Sigmoid colon (tissue), 4 donors: ENCODE measurements at regions not wholly inside any gene's neighbourhood (a gene's known extent, or its start where the extent isn't known, plus 50 kb on each side); places are given as distances from the start of the nearest gene placed in this dataset.

Source experiments
- POLR2A ChIP-seq, 2 donors: fragments of 450-650 bp; IDR thresholded peaks; one replicate each; pipeline ENCODE4 v1.6.1; 2016; ENCODE audit warnings: antibody characterized with exemption in 2 of 2, mild to moderate bottlenecking in 2 of 2, moderate library complexity in 2 of 2
- POLR2AphosphoS5 ChIP-seq, 4 donors: sonication (generic); formaldehyde crosslinking; IDR thresholded peaks; one replicate each; pipeline ENCODE4 v1.6.1; 2017; ENCODE audit warnings: antibody characterized with exemption in 4 of 4
- TF ChIP-seq, protein P1 (sequence below), 4 experiments: fragments of 450-650 bp in 3 of 4; fragments of 200-600 bp in 1 of 4; IDR thresholded peaks; one replicate each; pipeline ENCODE4 v1.5.1; 2016 to 2019; ENCODE audit warnings: antibody characterized with exemption in 4 of 4, mild to moderate bottlenecking in 3 of 4, moderate library complexity in 2 of 4

- TF ChIP-seq, protein P1, sequence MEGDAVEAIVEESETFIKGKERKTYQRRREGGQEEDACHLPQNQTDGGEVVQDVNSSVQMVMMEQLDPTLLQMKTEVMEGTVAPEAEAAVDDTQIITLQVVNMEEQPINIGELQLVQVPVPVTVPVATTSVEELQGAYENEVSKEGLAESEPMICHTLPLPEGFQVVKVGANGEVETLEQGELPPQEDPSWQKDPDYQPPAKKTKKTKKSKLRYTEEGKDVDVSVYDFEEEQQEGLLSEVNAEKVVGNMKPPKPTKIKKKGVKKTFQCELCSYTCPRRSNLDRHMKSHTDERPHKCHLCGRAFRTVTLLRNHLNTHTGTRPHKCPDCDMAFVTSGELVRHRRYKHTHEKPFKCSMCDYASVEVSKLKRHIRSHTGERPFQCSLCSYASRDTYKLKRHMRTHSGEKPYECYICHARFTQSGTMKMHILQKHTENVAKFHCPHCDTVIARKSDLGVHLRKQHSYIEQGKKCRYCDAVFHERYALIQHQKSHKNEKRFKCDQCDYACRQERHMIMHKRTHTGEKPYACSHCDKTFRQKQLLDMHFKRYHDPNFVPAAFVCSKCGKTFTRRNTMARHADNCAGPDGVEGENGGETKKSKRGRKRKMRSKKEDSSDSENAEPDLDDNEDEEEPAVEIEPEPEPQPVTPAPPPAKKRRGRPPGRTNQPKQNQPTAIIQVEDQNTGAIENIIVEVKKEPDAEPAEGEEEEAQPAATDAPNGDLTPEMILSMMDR (IDR thresholded peaks at IDR 0.05) = no peak
- TF ChIP-seq POLR2AphosphoS5 (IDR thresholded peaks at IDR 0.05) (no peak), POLR2A (IDR thresholded peaks at IDR 0.05) (no peak)
These were observed 411.5 kb downstream of the SFMBT2 start for GRCh38 chr10:6999232-6999925.
